Mucosa of descending colon (tissue), 3 donors: ENCODE measurements at regions not wholly inside any gene's neighbourhood (a gene's known extent, or its start where the extent isn't known, plus 50 kb on each side); places are given as distances from the start of the nearest gene placed in this dataset.
"Not testable (repeated sequence)": the region's sequence is repeated elsewhere in the genome, so short reads cannot be mapped to it uniquely, and the experiment has no call there.

Experiments used
- ATAC-seq: fragments of 200-7000 bp; cut with Tn5 transposase; one replicate; pipeline ENCODE4 v1.9.1; 2020; ENCODE audit warnings: mild to moderate bottlenecking, moderate library complexity
- DNase-seq, 3 donors: peaks; one replicate each; pipeline ENCODE4 v3.0.0-alpha.2; 2020
- H3K36me3 ChIP-seq: fragments of 200-600 bp; one replicate; pipeline ENCODE4 v1.8.0; 2021; ENCODE audit warnings: low read depth, mild to moderate bottlenecking
- H3K4me1 ChIP-seq: fragments of 200-600 bp; one replicate; pipeline ENCODE4 v1.8.0; 2021; ENCODE audit warnings: low read depth, mild to moderate bottlenecking
- H3K4me3 ChIP-seq: fragments of 200-600 bp; one replicate; pipeline ENCODE4 v1.8.0; 2021; ENCODE audit warnings: mild to moderate bottlenecking
- H3K9me3 ChIP-seq: fragments of 200-600 bp; one replicate; pipeline ENCODE4 v1.8.0; 2021; ENCODE audit warnings: mild to moderate bottlenecking
- intact Hi-C, 2 donors: fragments of 100-400 bp; cut with DNase I in 1 of 2; cut with micrococcal nuclease in 1 of 2; formaldehyde crosslinking; loops; one replicate each; pipeline versions ENCODE4 v1.11.0 to v1.11.1; 2022; cut with DNase I, micrococcal nuclease
- TF ChIP-seq, protein P1 (sequence below): fragments of 200-600 bp; IDR thresholded peaks from one replicate; pipeline ENCODE4 v1.8.0; 2022; ENCODE audit warnings: antibody characterized with exemption, mild to moderate bottlenecking
- donor health status: DM: no; HTN: no; CAD: no; lungs with moderate emphysema.
- donor health status: DM: no; HTN: no; CAD: no.
- donor health status: DM: no; HTN: yes; CAD: no.

GRCh38 chr11:45407226-45407625 lies 121.1 kb upstream of the SYT13 start:
- DNase-seq (no peak), ATAC-seq (no peak)
- intact Hi-C loops: no loop called here
- Histone ChIP-seq H3K4me3 (no peak overlapping the region), H3K36me3 (no peaks in the 10 kb centered on the region), H3K9me3 (no peaks in the 10 kb centered on the region), H3K4me1 (no peaks in the 10 kb centered on the region)
- TF ChIP-seq, protein P1, sequence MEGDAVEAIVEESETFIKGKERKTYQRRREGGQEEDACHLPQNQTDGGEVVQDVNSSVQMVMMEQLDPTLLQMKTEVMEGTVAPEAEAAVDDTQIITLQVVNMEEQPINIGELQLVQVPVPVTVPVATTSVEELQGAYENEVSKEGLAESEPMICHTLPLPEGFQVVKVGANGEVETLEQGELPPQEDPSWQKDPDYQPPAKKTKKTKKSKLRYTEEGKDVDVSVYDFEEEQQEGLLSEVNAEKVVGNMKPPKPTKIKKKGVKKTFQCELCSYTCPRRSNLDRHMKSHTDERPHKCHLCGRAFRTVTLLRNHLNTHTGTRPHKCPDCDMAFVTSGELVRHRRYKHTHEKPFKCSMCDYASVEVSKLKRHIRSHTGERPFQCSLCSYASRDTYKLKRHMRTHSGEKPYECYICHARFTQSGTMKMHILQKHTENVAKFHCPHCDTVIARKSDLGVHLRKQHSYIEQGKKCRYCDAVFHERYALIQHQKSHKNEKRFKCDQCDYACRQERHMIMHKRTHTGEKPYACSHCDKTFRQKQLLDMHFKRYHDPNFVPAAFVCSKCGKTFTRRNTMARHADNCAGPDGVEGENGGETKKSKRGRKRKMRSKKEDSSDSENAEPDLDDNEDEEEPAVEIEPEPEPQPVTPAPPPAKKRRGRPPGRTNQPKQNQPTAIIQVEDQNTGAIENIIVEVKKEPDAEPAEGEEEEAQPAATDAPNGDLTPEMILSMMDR: no peak

- TF ChIP-seq, protein P1: no peak
- DNase-seq: no peak
- Histone ChIP-seq H3K4me3 (no peak overlapping the region), H3K36me3 (no peaks in the 10 kb centered on the region), H3K4me1 (no peaks in the 10 kb centered on the region), H3K9me3 (no peaks in the 10 kb centered on the region)
- intact Hi-C loops: no loop called here
- ATAC-seq: no peak
Measured at GRCh38 chr11:45405916-45406670, 120.0 kb upstream of the SYT13 start.

DNA sequence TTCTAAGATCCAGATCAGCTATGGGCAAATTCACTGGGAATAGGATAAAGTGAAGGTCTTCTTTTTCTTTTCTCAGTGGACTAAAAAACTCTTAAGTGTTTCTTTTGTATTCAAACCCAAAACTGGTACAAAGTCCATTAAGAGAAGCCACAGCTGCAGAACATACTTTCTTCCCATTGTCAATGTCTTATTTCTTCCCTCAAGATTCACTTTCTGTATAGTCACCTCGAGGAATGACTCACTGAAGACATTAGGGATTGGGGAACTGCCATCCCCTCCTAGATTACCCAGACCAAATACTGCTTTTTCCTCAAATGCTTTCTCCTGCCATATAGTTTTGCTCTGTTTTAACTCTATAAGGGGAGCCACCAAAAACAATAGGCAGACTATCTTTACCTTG lies 117.4 kb upstream of the SYT13 start:
- DNase-seq, H3K4me1 ChIP-seq, H3K9me3 ChIP-seq, intact Hi-C loops, ATAC-seq, H3K36me3 ChIP-seq, H3K4me3 ChIP-seq: not testable (repeated sequence)

- Histone ChIP-seq H3K4me3 (no peak overlapping the region), H3K9me3 (no peaks in the 10 kb centered on the region), H3K36me3 (no peaks in the 10 kb centered on the region), H3K4me1 (no peaks in the 10 kb centered on the region)
- DNase-seq (no peak), ATAC-seq (no peak)
- intact Hi-C loops: no loop called here
- TF ChIP-seq, protein P1: no peak
Measured at GRCh38 chr11:45402049-45402630, 116.0 kb upstream of the SYT13 start.

GRCh38 chr11:45400591-45400990 lies 114.5 kb upstream of the SYT13 start:
- Histone ChIP-seq H3K9me3 (no peaks in the 10 kb centered on the region), H3K36me3 (no peaks in the 10 kb centered on the region), H3K4me3 (no peak overlapping the region), H3K4me1 (no peaks in the 10 kb centered on the region)
- intact Hi-C loops: no loop called here
- DNase-seq (no peak), ATAC-seq (no peak)
- TF ChIP-seq, protein P1: no peak

DNA sequence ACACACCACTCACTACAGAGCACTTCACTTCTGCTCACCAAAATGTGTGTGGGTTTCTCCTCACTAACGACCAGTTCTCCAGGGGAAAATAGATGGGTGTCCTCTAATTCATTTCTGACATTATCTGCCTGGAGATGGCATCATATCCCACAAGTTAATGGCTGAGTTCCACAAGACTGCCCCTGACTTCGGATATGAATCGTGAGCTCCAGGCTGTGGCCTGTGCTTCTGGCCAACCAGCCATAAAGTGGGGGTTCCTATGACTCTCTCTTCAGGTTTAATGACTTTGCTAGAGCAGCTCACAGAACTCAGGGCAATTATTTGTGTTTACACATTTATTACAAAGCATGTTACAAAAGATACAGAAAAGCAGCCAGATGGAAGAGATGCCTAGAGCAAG lies 113.0 kb upstream of the SYT13 start:
- no peaks in the 10 kb centered on the region for H3K36me3 ChIP-seq
- H3K4me1 ChIP-seq: no peaks in the 10 kb centered on the region
- DNase-seq: no peak
- intact Hi-C loops: no loop called here
- TF ChIP-seq, protein P1: no peak
- H3K4me3 ChIP-seq: no peak overlapping the region
- no peaks in the 10 kb centered on the region for H3K9me3 ChIP-seq
- ATAC-seq: no peak
